HG02623 (cell line): ENCODE measurements at regions not wholly inside any gene's neighbourhood (a gene's known extent, or its start where the extent isn't known, plus 50 kb on each side); places are given as distances from the start of the nearest gene placed in this dataset.
A peak's percentile ranks its signal among the peaks of the same experiment; 100 is the strongest.

Experiments
- ATAC-seq: cut with Tn5 transposase; IDR thresholded peaks from one replicate; pipeline ENCODE4 v1.9.1; 2021; ENCODE audit warnings: moderate library complexity; ENCODE audit not compliant: unreplicated experiment

DNA sequence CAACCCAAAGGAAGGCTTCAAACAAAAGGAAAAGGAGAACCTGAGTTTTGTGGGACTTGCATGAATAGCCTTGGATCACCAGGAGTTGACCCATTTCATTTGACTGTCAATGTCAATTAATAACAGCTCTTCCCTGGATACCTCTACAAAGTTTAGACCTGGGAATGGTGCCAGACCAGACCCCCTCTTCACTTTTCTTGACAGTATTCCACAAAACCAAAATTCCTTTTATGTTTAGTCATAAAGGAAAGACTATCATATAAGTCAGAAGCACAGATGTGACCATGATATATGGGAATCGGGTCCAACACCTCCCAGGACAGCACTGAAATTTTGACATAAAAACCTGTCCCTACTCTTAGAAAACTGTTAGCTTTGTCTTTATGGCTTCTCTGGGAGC, 191.8 kb downstream of the LYPLAL1 start:
- no peak for ATAC-seq

DNA sequence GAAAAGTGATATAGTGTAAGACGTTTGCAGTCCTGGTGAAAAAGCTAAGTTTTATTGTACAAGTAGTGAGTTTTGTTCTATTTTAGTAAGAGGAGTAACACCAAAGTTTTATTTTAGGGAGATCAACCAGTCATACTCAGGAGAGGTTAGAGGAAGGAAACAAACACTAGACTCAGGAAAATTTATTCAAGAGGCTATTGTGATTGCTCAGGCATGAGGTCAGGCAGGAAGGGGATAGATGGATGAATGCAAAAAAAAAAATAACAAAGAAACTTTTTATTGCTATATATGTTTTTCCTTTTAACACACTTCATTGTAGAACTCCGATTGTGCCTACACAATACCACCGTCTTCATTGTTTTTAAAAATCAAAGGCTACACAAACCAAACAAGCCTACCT, 189.0 kb downstream of the LYPLAL1 start:
- ATAC-seq: no peak

DNA sequence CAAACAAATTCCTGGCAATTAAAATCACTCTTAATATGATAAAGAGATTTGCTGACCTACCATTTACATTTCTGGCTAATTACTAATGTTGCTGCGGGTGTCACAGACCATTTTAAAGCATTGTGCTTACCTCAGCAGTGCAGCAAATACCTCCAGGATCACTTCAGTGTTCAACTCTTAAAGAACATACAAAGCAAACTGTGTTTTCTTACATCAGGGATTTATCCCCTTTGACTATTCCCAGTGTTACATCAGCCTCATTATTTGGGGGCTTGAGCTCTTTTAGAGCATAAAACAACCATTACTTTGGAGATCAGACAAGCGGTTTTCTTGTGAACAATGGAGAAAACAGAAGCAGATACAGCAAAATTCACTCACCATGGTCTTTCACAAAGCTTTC, 185.4 kb downstream of the LYPLAL1 start:
- no peak for ATAC-seq

DNA sequence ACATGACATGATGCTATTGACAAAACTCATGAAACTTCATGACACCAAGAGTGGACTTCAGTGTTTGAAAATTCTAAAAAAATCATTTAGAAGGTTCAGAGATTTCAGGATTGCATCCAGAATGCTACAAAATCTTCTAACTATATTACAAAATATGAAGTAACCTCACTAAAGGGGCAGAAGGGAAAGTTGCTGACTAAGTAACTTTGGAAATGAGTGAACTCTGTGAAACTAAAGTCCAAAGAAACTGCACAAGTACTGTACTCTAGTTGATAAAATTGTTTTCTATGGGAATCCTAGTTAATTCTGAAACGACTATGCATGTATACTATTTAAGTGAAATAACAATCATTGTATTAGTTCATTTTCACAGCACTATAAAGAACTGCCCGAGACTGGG, 184.4 kb downstream of the LYPLAL1 start:
- no peak for ATAC-seq

DNA sequence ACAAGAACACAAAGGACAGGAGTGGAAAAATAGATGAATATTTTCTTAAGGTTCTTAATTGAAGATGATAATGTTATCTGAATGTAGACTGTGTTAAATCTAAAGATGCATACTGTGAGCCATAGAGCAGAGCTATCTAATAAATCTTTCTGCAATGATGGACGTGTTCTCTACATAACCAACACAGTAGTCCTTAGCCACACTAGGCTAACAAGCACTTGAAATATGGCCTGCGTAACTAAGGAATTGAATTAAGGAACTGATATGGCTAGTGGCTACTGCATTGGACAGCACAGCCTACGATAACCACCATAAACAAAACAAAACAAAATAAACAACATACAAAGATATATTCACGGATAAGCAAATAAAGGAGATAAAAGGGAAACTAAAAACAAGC, 181.3 kb downstream of the LYPLAL1 start:
- ATAC-seq: no peak

DNA sequence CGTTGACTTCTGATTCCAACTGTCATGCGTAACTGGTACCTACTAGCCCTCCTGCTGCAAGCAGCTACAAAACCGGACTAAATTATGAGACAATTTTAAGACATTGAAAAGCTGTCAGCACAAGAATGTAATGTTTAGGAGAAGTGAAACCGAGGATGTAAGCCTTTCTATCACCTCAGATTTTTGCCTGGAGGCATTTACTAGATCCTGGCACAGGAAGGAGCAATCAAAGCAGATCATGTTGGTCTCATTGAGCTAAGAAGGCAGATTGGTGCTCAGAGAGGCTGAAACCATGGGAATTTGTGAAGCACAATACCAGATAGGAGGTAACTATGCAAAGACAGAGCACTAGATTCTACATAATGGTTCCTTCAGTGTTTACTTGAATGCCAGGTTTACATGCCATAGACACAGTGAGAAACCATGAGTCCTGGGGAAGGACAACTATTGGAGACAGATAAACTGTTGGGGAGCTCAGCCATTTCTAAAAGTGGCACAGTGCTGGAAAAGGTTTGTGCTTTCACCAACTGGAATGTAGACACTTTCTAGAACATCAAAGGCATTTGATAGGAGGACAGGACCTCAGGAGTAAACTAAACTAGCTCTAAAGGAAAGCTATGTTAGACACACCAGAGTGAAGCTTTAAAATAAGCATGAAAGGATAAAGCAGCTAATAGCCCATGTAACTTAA, 179.4 kb downstream of the LYPLAL1 start:
- no peak for ATAC-seq

DNA sequence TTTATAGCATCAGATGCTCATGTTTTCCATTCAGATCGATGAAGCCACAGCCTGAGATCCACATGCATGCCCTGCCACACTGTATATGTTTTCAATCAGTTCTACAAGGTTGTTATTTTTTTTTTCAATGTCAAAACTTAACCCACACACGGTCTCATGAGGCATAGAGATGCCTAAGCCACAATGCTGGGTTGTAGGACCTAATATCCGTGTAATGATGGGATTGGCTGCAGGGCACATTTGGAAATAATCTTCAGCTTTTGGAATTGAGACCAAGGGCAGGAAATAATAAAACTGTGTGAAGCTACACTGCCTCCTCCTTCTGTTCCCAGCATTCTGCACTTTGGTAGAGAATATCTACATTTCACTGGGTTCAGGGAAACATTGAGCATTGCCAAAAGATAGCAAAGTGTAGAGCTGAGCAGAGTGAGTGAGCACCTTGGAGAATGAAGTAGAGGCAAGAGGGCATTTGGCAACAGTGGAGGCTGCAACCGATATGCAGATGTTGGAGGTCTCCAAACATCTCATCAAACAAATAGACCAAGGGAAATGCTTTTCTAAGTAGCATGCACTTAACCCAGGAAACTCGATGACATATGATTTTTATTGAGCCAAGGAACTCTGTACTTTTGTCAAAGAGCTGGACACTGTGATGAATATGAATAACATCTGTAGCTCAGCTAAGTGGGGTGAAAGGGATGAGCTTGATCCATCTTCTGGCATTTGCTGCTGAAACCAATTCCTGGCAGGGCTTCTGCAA, 176.7 kb downstream of the LYPLAL1 start:
- ATAC-seq: no peak

DNA sequence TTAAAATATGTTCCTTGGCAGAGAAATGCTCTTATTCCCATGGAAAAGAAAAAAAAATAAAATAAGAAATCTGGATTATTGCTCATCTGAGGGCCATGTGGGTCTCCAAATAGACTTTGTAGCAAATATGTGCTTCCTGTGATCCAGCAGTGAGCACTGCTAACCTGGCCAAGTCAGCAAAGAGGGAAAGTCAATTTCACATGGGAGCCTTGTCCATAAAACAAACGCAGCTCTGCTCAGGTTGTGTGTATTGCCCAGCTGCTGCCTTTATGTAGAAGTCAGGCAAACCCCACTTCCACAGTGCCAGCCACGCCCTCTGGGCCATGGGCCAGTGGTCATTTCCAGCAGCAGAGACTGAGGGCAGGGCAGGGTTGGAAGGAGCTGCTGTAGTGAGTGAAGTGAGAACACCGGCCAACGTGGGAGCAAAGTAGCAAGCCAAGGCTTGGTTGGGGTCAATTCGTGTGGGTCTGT, 174.3 kb downstream of the LYPLAL1 start:
- ATAC-seq: no peak

DNA sequence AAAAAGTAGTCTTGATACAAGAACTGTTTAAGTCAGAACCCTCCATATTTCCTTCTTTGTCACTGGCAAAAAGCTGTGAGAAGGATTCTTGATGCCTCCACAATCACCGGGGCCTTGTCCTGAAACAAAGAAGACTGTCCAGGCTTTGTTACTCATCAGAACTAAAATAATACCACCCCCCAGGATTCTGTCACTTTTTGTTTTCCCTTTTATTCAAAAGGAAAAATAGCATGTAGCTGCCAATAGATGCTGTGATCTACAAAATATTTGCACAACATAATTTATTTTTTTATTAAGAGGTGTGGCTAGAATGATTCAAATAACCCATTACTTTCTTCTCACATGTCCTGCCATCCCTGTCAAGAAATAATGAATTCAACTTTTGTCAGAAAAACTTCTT, 173.7 kb downstream of the LYPLAL1 start:
- ATAC-seq: no peak

DNA sequence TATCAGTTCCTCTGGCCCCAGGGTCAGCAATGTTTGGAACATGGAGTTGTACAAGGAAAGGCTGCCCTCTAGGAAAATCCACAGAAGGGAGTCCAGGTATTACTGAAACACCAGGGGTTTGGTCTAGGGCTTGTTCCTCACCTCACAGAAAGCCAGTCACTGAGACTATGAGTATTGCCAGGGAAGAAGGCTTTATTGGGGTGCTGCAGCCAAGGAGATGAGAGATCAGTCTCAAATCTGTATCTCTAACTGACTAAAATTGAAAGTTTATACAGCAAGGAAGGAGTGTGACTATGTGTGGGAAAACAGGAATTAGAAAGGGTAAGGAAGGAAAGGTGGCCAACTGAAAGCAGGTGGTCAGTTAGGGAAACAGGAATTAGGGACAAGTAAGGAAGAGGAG, 172.3 kb downstream of the LYPLAL1 start:
- ATAC-seq: no peak

DNA sequence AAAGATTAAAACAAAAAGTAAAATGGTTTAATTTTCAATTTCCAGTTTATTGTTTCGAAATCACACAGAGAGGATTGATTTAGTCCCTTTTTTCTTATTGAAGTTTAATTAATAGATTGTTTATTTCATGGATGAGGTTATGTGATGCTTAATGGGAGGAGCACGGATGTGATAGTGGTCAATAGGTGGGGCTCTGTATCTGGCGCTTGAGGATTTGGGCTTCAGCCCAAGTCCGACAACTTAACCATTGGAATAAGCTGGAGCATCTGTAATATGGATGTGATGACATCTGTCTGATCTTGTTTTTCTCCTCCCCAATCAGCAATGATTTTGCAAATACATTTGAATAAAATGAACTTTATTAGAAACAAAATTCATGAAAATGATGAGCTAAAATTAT, 169.2 kb downstream of the LYPLAL1 start:
- no peak for ATAC-seq

DNA sequence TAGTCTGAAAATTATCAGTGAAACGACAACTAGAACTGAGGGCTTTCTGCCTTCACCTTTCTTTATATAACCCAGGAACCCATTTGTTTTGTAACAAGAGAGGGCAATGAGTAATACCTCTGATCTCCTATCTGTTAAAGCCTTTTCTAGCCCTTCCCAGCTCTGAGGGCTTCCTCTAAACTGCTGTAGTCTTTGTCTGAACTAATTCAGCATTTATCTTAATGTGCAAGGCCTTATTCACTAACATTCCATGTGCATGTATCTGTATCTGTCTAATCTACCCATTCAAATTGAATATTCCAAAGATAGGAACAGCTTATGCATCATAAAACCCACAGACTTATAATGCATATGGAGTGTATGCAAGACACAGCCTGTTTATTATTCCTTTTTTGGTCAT, 167.1 kb downstream of the LYPLAL1 start:
- ATAC-seq: no peak

DNA sequence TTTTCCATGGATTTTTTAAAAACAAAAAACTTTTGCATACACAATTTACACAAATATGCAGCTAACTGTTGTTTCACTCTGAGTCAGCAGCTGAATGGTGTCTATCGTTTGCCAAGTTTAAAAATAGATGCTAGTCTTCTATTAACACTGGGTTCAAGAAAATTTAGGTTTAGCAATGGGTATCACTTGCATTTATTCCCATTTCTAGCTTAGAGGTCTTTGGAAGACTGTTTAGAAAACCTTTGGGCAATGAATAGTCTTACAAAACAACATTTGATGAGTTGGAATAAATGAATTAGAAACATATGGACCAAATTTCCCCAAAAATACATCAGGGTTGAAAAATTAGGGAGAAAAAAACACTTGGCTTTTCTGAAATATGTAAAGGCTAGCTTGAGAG, 165.8 kb downstream of the LYPLAL1 start:
- no peak for ATAC-seq

DNA sequence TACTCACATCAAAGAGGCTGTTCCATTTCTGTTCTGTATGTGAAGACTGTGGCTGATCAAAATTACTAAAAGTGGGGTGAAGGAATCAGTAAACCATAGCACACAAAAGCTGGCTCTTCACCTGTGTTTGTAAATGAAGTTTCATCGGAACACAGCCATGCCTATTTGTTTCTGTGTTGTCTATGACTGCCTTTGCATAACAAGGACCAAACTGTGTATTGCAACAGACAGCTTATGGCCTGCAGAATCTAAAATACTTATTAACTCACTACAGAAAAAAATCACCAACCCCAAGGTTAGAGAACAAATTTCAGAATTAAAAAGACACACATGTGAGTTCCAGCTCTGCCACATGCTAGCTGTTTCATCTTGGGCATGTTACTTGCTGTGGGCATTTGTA, 163.9 kb downstream of the LYPLAL1 start:
- ATAC-seq: no peak

DNA sequence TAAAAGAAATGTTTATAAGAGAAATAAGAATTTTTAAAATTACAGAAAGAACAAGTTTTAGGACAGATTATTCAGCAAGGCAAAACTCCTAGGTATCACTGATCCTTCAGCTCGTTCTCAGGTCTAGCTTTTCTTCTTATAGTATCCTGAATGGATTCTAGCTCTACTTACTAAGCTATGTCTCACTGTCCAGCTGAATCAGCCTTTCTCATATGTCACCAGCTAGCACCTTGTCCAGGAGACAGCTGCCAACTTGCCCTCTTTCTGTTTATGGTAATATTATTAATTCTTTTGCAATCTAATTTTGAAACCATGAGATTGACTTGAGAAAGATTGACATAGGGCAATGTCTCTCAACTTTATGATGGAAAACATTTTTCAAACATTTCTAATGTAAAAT, 159.9 kb downstream of the LYPLAL1 start:
- ATAC-seq: no peak

DNA sequence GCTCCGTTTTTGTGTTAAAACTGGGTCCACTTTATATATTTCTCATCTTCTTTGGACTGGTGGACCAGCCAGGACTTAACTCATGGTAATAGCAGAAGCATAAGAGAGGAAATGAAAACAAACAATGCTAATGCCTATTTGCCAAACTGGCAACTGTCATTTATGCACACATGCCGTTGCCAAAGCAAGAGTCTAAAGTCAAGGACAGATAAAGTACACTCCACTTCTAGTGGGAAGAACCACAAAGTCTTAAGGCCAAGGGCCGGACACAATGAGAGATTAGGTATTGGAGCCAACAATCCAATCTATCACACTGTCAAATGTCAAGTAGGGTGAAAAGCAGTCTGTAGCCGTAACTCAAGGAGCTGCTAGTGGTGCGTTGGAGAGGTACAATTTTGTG, 157.7 kb downstream of the LYPLAL1 start:
- ATAC-seq: no peak

DNA sequence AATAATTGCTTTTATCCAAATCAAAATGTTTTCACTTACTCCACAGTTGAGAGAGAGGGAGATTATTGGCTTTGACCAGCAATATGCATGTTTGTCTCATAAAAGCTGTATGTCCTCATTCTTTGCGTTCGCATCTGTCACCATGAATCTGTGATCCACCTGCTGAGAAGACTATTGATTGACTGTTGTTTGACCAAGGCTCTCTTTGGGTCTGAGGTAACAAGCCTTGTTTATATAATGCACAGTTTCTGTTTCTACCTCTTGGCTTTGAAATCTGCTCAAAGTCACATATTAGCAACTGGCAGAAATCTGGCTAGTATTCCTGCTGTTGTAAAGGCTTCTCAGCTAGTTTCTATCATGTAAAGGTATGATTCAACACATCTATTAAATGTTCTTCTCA, 157.0 kb downstream of the LYPLAL1 start:
- no peak for ATAC-seq

DNA sequence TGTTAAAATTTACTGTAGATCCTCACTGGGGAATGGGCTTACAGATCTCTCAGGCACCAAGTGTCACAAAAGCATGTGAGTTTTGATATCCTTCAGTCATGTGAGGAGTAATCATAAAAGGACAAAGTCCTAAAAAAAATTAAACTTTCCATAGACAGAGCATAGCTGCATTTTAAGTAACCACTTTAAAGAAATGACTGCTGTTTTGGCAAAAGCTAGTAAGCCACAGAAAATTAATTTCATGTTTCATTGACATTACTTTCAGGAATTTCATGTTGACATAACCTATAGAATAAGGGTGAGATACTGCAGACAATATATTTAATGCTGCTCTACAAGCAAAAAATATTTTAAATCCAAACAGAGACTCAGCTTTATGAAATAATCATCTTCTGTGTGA, 156.3 kb downstream of the LYPLAL1 start:
- ATAC-seq: no peak

DNA sequence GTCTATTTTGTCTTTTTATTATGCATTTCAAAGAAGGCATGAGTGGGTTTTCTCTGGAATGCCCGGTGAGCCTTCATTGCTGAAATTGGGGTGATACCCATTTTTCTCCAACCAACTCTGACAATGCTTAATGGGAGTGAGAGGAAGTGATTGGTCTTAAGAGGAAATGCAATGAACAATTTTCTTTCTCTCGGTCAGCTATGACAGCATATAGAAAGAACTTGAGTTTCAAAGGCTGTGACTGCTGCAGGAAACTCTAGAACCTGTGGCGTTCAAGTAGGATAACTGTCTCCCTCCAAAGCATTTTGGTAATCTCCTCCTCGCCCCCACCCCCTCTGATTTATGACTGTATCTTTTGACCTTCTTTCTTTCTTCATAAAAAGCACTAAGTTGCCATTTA, 155.9 kb downstream of the LYPLAL1 start:
- ATAC-seq: no peak

DNA sequence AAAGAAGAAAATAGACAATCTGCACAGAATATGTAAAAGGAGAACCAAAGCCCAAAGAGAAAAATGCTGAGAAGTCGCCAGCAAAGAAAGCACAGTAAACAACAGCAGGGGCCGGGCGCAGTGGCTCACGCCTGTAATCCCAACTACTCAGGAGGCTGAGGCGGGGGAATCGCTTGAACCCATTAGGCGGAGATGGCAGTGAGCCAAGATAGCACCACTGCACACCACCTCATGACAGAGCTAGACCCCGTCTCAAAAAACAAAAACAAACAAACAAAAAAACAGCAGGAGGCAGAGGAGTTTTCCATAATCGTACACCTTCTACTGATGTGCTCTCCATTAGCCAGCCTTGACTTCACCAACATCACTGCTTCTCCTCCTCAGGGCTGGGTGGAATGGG, 153.2 kb downstream of the LYPLAL1 start:
- ATAC-seq: no peak

DNA sequence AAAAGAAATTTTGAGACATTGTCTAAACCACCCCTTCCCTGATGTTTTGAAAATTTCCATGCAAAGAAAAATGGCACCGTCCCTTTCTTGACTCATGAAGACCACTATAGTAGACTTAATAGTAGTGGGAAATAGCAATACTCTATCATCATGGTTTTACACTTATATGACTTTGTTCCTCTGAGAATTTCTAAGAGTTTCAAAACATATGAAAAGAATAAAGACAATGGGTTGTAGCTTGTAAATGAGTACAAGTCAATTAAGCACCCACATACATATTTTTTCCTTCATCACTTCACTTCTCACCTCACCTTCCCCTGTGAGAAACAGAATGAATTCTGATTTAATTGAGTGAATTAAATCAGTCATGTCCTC, 151.7 kb downstream of the LYPLAL1 start:
- ATAC-seq: no peak

DNA sequence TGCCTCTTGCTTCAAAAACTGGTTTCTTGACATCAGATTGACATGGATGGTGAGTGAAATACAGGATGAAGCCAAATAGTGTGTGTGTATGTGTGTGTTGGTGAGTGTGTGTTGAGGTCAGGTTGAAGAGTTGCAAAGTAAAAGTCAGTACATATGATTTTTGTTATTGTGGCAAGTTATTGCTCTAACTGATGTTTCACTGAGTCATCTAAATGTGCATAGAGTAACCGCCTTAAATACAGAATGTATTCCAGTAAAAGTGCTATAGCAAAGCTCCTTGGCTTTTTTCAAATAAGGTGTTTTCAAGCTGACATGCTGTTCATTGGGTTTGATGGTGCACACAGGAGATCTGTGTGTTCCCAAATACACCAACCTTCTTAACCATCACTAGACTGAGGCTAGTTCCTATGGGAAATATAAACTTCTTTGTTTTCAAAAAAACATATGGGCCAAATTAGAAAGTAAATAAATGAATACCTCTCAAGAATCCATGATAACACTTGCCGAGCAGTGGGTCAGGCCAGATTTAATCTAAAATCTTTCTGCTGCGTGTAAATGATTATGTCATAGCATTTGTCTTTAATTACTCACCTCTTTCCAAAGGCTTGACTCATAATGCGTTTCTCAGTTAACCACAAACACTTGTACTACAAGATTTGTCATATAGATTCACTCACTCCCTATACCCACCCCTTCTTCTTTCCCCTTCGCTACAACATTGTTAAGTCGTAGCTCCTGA, 151.1 kb downstream of the LYPLAL1 start:
- ATAC-seq: peak; percentile 73
